PC-9 (cell line): ENCODE measurements at regions not wholly inside any gene's neighbourhood (a gene's known extent, or its start where the extent isn't known, plus 50 kb on each side); places are given as distances from the start of the nearest gene placed in this dataset.

Experiments
- CTCF ChIP-seq: fragments of 200-600 bp; sonication (generic); conservative IDR thresholded peaks from 2 replicates; pipeline ENCODE4 v1.6.1; 2017; ENCODE audit warnings: mixed run types, antibody characterized with exemption, mild to moderate bottlenecking, moderate library complexity
- EZH2 ChIP-seq: fragments of 200-600 bp; sonication (generic); IDR thresholded peaks from 2 replicates; pipeline ENCODE4 v1.8.0; 2017; ENCODE audit warnings: antibody characterized with exemption, low read depth

- no peak for TF ChIP-seq CTCF
- no peak for TF ChIP-seq EZH2
These were observed 353.2 kb downstream of the BTBD3 start for GRCh38 chr20:12270863-12271262.
